ENCODE measurements at regions not wholly inside any gene's neighbourhood (a gene's known extent, or its start where the extent isn't known, plus 50 kb on each side); places are given as distances from the start of the nearest gene placed in this dataset.
"Not testable (repeated sequence)": the region's sequence is repeated elsewhere in the genome, so short reads cannot be mapped to it uniquely, and the experiment has no call there.

- H3K4me3 ChIP-seq (ENCODE audit: low read depth, low read length); H3K4me1 ChIP-seq (ENCODE audit: control insufficient read depth, insufficient read depth, low read length); H3K27ac ChIP-seq (ENCODE audit: extremely low read depth, low read depth, low read length); POLR2A ChIA-PET; H3K36me3 ChIP-seq (ENCODE audit: control insufficient read depth in 2 of 2, insufficient read depth in 1 of 2, low read length in 2 of 2); H3K9me3 ChIP-seq (ENCODE audit: control insufficient read depth, insufficient read depth, low read depth, low read length): not testable (repeated sequence)
- CTCF ChIA-PET = interaction anchor here (2.2 kb wide), 1 partner anchor 50 kb away, joined by 9 read pairs; no protein-coding TSS in a partner anchor
- TF ChIP-seq ZNF580 (tag by site-specific recombination; IDR thresholded peaks at IDR 0.05) (0 out of 2 replicates have a peak, but pooled peaks have one; percentile 51), ZNF146 (tag by site-specific recombination; IDR thresholded peaks at IDR 0.05) (peak; percentile 76)
Observed at GRCh38 chr6:771683-772082, 78.7 kb upstream of the EXOC2 start.

GRCh38 chr6:767755-768512 lies 75.0 kb upstream of the EXOC2 start:
- H3K27ac ChIP-seq (ENCODE audit: extremely low read depth, low read depth, low read length) = no peak overlapping the region
- no peaks in the 10 kb centered on the region for H3K36me3 ChIP-seq (ENCODE audit: control insufficient read depth in 2 of 2, insufficient read depth in 1 of 2, low read length in 2 of 2)
- TF ChIP-seq SP3 (tag by site-specific recombination; IDR thresholded peaks at IDR 0.05) = no peak
- TF ChIP-seq EGR2 (tag by site-specific recombination; IDR thresholded peaks at IDR 0.05; ENCODE audit: low read depth) = no peak
- no peak for TF ChIP-seq ZNF391 (tag by site-specific recombination; IDR thresholded peaks at IDR 0.05; ENCODE audit: borderline replicate concordance, low read depth)
- TF ChIP-seq ZXDB (tag by site-specific recombination; IDR thresholded peaks at IDR 0.05) = no peak
- TF ChIP-seq, protein P1, sequence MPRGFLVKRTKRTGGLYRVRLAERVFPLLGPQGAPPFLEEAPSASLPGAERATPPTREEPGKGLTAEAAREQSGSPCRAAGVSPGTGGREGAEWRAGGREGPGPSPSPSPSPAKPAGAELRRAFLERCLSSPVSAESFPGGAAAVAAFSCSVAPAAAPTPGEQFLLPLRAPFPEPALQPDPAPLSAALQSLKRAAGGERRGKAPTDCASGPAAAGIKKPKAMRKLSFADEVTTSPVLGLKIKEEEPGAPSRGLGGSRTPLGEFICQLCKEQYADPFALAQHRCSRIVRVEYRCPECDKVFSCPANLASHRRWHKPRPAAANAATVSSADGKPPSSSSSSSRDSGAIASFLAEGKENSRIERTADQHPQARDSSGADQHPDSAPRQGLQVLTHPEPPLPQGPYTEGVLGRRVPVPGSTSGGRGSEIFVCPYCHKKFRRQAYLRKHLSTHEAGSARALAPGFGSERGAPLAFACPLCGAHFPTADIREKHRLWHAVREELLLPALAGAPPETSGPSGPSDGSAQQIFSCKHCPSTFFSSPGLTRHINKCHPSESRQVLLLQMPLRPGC (tag by site-specific recombination; IDR thresholded peaks at IDR 0.05) = no peak
- TF ChIP-seq ZNF776 (tag by site-specific recombination; IDR thresholded peaks at IDR 0.05; ENCODE audit: borderline replicate concordance) = 0 out of 2 replicates have a peak, but pooled peaks have one; percentile 46
- TF ChIP-seq KLF10 (tag by site-specific recombination; IDR thresholded peaks at IDR 0.05) = no peak
- no peak for TF ChIP-seq ZNF521 (tag by site-specific recombination; IDR thresholded peaks at IDR 0.05)
- TF ChIP-seq ZNF302 (tag by site-specific recombination; IDR thresholded peaks at IDR 0.05; ENCODE audit: low read depth) = no peak
- TF ChIP-seq ZNF266 (tag by site-specific recombination; IDR thresholded peaks at IDR 0.05; ENCODE audit: low read depth) = no peak
- TF ChIP-seq ZNF23 (tag by site-specific recombination; IDR thresholded peaks at IDR 0.05; ENCODE audit: borderline replicate concordance) = no peak
- TF ChIP-seq PRDM1 (tag by site-specific recombination; IDR thresholded peaks at IDR 0.05) = peak; percentile 91
- no peak for TF ChIP-seq ZBTB6 (tag by site-specific recombination; IDR thresholded peaks at IDR 0.05)
- TF ChIP-seq ZNF843 (tag by site-specific recombination; IDR thresholded peaks at IDR 0.05) = no peak
- no peak for TF ChIP-seq ZNF530 (tag by site-specific recombination; IDR thresholded peaks at IDR 0.05; ENCODE audit: low read depth)
- TF ChIP-seq HOXD13 (CRISPR knock-in tag; IDR thresholded peaks at IDR 0.05; ENCODE audit: borderline replicate concordance) = no peak
- no peak for TF ChIP-seq GLIS1 (tag by site-specific recombination; IDR thresholded peaks at IDR 0.05)
- TF ChIP-seq, protein P2, sequence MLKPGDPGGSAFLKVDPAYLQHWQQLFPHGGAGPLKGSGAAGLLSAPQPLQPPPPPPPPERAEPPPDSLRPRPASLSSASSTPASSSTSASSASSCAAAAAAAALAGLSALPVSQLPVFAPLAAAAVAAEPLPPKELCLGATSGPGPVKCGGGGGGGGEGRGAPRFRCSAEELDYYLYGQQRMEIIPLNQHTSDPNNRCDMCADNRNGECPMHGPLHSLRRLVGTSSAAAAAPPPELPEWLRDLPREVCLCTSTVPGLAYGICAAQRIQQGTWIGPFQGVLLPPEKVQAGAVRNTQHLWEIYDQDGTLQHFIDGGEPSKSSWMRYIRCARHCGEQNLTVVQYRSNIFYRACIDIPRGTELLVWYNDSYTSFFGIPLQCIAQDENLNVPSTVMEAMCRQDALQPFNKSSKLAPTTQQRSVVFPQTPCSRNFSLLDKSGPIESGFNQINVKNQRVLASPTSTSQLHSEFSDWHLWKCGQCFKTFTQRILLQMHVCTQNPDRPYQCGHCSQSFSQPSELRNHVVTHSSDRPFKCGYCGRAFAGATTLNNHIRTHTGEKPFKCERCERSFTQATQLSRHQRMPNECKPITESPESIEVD (tag by site-specific recombination; IDR thresholded peaks at IDR 0.05) = no peak
- TF ChIP-seq ZNF366 (tag by site-specific recombination; conservative IDR thresholded peaks at IDR 0.05) = peak; percentile 94
- H3K4me1 ChIP-seq (ENCODE audit: control insufficient read depth, insufficient read depth, low read length) = no peaks in the 10 kb centered on the region
- ChIA-PET CTCF (interaction anchor here (0.5 to 1.1 kb wide), 3 partner anchors 20 to 669 kb away, joined by 3 to 5 read pairs (median 3); no protein-coding TSS in a partner anchor), POLR2A (no interaction called here)
- no peak overlapping the region for H3K4me3 ChIP-seq (ENCODE audit: low read depth, low read length)
- no peaks in the 10 kb centered on the region for H3K9me3 ChIP-seq (ENCODE audit: control insufficient read depth, insufficient read depth, low read depth, low read length)
